IPS DF 4.7 (cell line): ENCODE measurements at regions not wholly inside any gene's neighbourhood (a gene's known extent, or its start where the extent isn't known, plus 50 kb on each side); places are given as distances from the start of the nearest gene placed in this dataset.
"Not testable (repeated sequence)": the region's sequence is repeated elsewhere in the genome, so short reads cannot be mapped to it uniquely, and the experiment has no call there.

ENCODE experiments used
- DNase-seq: peaks from one replicate; pipeline ENCODE4 v3.0.0-alpha.2; 2013; ENCODE audit warnings: low spot score; ENCODE audit errors: extremely low read depth

- DNase-seq, result no peak
Observed at GRCh38 chr10:78433766-78434535, 400.3 kb downstream of the RPS24 start.

DNA sequence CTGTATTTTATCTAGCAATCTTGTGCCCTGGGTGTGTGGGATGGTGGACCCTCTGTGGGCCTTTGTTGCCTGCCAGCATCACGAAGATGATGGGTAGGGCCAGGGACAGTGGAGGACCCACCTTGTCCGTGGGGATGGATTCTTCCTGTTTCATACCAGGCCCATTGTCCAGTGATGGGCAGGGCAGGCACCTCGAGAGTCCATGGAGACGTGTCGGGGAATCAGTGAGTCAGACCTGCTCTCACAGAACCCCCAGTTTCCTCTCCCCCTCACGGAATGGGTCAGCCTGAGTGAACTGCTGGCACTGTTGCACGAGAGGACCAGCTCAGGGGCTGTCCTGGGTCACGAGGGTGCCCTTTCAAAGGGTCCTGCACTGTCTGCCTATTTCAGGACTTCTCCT lies 401.2 kb downstream of the RPS24 start:
- no peak for DNase-seq

DNA sequence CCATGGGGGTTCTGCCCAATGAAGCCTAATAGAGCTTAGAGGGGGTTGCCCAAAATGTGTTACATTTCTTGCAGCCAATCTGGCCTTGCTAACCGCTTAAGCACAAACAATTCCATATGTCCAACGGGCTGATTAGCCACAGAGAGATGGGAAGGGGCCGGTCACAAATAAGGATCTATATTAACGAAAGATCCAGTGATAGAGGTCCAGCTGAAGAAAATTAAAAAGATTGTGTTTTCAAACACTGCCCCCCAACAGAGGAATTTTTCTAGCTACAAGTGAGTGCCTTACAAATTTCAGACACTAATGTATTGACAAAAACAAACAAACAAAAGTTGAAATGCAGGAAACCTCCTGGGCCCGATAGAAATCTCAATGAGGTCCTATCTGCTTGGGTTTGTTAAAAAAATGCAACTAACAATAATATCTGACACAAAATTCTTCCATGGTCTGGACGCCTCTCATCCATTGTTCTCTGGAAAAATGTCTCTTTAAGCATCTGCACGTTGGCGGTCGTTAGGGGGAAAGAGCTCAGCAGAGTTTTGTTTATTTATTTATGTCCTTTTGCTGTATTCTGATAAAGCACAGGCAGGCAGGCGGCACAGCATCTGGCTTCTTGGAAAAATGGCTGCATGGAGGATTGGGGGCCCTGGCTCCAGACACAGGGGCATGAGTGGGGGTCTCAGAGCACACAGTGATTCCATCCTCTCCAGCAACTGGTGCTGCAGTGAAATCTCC lies 402.0 kb downstream of the RPS24 start:
- DNase-seq, result no peak

DNA sequence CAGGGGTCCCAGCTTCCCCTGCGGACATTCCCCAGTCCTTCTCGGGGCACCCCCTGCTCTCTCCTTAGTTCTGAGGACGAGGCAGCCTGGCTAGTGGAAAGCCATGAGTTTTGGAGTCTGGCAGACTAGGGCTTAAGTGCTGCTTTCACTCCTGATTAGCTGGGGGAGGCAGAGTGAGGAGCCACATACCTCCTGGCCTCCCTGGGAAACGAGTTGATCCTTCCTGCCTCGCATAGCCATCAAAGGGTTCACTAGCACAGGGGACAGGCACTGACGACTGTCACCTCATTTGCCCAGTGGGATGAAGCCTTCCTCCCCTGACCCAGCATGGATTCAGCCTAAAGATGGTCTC lies 402.5 kb downstream of the RPS24 start:
- DNase-seq, result no peak

DNA sequence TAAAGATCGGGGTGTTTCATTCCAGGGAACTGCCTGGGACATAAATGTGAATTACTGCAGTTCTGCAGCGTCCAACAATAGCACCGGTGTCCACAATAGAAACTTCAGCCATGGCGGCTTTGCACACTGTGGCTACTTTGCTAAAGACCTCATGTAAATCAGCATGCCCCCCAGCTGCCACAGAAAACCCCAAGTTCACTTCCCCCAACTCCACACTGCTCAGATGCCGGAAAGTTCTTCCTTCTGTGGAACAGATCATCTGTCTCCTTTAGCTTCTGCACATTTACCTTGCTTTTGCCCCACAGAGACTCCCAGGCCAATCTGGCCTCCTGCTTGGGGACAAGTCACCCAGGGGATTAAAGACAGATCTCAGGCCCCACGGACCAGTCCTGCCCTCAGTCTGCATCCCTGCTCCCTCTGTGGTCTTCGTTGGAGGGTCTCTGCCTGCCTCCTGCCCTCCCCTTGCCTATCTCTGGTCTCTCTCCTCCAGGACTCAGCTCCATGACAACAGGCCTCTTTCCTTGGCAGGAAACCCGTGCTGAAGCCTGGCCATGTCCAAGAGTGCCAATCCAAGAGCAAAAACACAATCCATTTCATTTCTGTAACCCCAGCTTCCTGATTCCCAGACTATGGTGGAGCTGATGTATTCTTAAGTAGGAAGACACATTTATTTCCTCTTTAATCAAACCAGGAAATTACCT lies 403.2 kb downstream of the RPS24 start:
- no peak for DNase-seq

DNA sequence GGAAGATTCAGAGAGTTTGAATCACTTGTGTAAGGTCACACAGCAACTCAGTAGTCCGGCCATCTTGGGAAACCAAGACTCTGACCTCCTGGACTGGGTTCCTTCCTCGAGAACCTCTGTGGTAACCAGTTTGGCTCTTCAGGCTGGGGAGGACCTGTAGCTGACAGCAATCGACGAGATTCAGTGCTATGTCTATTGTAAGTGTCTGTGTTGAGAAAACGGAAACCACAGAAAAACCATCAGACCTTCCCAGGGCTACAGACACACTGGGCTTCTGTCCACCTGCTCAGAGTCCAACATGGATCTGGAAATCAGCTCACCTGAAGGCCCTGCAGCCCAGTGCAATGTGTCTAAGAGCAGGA lies 403.7 kb downstream of the RPS24 start:
- DNase-seq, result no peak

- DNase-seq, result no peak
Observed at GRCh38 chr10:78437998-78438906, 404.6 kb downstream of the RPS24 start.

DNA sequence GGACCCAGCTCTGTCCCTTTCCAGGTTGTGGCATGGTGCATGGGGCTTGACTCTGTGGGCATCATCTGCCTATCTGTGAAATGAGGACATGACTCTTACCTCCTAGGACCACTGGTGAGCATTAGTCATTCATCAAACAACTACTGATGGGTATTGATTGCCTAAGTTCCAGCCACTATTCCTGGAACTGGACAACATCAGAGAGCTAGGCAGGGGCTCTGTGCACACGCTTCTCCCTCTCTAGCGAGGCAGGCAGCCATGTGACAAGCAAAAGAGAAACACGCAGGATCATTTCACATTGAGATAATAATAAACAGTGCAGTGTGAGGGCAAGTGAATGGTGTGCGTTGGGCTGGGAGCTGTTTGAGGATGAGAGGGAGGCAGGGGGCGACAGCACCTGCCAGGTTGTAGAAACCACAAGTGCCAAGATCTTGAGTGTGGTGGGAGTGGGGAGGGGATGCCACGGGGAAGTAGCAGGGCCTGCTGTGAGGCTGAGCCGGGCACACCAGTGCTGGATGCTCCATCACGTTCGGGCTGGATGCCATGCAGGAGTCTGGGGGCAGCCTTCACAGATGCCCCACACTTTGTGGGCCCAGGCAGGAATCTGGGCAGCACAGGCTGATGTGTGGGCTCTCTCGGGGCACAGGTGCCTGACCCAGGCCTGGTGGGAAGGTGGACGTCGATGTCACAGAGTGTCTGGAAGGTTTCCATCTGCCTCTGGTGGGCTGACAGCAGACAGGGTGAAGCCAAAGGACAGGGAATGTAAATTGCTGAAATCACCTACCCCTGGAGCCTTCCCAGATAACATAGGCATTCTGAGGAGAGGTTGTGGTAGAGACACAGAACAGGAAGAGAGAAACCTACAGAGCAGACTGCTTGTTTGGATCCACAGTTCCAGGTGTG lies 405.5 kb downstream of the RPS24 start:
- DNase-seq, result no peak

DNA sequence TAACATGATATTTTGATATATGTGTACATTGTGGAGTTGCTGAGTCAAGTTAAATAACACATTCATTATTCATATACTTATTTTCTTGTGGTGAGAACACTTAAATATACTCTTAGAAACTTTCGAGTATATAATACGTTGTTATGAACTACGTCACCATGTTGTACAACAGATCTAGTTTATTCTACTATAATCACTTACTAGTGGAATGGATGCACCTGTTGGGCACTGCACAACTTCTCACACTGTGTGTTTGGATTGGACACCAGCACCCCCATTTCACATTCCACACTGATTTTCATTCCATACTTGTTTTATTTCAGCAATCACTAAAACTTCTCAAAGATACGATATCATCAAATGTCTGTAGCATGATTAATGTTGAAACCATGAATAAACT lies 407.3 kb downstream of the RPS24 start:
- no peak for DNase-seq

- no peak for DNase-seq
Observed at GRCh38 chr10:78441694-78442093, 408.0 kb downstream of the RPS24 start.

DNA sequence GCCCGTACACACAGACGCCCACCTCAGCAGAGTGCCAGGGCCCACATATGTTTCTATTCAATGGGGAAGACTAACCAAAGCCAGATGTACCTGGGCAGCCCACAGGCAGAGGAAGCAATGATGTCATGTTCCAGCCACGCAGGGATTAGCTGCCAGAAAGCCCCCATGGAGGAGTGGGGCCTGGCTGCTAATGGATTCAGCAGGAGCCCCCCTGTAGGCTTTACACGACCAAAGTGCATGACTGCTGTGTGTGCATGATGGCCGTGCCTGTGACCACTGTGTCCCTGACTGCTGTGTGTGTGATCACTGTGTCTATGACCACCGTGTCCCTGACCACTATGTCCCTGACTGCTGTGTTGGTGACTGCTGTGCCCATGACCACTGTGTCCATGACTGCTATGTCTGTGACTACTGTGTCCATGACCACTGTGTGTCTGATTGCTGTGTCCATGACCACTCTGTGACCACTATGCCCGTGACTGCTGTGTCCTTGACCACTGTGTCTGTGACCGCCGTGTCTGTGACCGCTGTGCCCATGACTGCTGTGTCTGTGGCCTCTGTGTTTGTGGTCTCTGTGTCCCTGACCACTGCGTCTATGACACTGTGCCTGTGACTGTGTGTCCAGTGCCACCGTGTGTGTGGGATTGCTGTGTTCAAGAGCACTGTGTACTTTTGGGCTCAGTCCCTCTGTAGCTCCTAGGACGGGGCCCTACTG lies 409.3 kb downstream of the RPS24 start:
- no peak for DNase-seq

DNA sequence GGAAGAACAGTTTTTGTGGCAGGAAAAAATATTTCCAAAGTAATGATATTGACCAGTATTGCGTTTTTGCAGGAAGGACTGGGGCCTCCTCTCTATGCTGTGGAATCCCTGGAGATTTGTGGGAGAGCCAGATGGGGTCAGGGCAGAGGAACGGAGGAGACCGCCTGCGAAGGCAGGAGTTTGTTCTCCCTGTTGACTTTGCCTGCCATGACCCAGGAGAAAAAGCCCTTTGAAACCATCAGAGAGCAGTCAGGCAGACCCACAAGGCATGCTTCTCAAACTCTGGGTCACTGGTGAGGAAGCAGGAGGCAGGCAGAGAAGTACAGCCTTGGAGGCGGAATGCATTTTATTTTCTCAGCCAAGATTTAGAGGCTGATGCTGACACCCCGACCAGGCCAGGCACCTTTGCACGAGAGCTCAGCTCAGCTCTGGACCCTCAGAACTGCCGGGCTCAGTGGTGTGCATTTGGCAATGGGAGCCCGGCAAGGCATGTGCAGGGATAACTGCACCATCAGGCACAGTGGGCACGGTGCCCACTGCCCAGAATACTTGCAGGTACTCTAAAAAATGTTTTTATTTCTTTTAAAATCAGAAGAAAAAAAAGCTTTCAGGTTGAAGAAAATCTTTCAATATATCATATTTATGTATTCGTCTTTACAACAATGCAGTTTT lies 410.4 kb downstream of the RPS24 start:
- DNase-seq, result no peak

- DNase-seq, result not testable (repeated sequence)
Observed at GRCh38 chr10:78444741-78445140, 411.1 kb downstream of the RPS24 start.

DNA sequence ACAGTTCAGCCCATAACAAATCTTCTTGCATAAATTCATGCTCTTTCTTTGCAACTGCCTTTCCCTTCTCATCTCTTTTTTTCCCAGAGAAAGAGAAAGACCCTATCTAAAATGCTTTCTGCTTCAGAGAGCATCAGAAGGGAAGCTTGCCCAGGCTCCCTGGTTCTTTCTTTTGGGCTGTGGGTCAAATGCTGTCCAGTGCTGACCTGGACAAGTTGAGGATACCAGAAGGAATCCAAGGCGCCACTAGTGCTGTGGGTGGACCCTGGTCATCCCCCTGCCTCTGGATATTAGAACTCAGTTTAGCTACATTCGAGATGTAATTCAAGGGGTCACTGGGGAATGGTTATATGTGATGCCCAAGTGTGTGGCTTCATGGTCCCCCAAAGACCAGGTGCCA lies 411.6 kb downstream of the RPS24 start:
- DNase-seq, result no peak

GRCh38 chr10:78448470-78448869 lies 414.8 kb downstream of the RPS24 start:
- no peak for DNase-seq

GRCh38 chr10:78448994-78449418 lies 415.3 kb downstream of the RPS24 start:
- no peak for DNase-seq

- no peak for DNase-seq
Observed at GRCh38 chr10:78449554-78449953, 415.9 kb downstream of the RPS24 start.

DNA sequence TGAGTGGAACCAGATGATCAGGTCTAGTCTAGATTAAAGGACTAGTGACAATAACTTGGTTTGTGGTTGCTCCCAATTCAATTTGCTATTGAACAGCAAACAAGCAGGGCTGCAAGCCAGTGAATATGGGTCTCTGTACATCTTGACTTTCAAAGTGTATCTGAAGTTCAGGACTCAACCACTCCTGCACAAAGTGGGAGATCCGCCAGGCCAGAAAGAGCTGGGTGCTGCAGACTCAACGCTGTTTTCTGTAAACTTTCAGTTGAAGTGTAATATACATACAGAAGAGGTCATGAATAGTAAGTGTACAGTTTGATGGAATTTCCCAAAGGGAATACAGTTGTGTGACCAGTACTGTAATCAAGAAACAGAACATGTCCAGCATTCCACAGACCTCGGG lies 416.6 kb downstream of the RPS24 start:
- no peak for DNase-seq

- DNase-seq, result no peak
Observed at GRCh38 chr10:78450807-78451485, 417.3 kb downstream of the RPS24 start.
